ENCODE measurements at regions not wholly inside any gene's neighbourhood (a gene's known extent, or its start where the extent isn't known, plus 50 kb on each side); places are given as distances from the start of the nearest gene placed in this dataset.

- no peak for DNase-seq
Observed at GRCh38 chr13:31442571-31442970, 242.8 kb downstream of the B3GLCT start.

- DNase-seq, result no peak
Observed at GRCh38 chr13:31444266-31444856, 244.6 kb downstream of the B3GLCT start.

GRCh38 chr13:31452525-31452924 lies 252.8 kb downstream of the B3GLCT start:
- no peak for DNase-seq

GRCh38 chr13:31455581-31455980 lies 255.8 kb downstream of the B3GLCT start:
- no peak for DNase-seq

- DNase-seq, result no peak
Observed at GRCh38 chr13:31456056-31456455, 256.3 kb downstream of the B3GLCT start.

GRCh38 chr13:31460061-31460460 lies 260.3 kb downstream of the B3GLCT start:
- DNase-seq, result no peak

GRCh38 chr13:31461923-31462322 lies 262.1 kb downstream of the B3GLCT start:
- no peak for DNase-seq

- DNase-seq, result no peak
Observed at GRCh38 chr13:31462766-31463165, 263.0 kb downstream of the B3GLCT start.

GRCh38 chr13:31468114-31468902 lies 268.5 kb downstream of the B3GLCT start:
- no peak for DNase-seq

- no peak for DNase-seq
Observed at GRCh38 chr13:31469377-31469776, 269.6 kb downstream of the B3GLCT start.

- no peak for DNase-seq
Observed at GRCh38 chr13:31476266-31476665, 263.1 kb upstream of the RXFP2 start.

GRCh38 chr13:31476753-31477152 lies 262.6 kb upstream of the RXFP2 start:
- DNase-seq, result no peak

GRCh38 chr13:31477961-31478360 lies 261.4 kb upstream of the RXFP2 start:
- no peak for DNase-seq

- DNase-seq, result peak; percentile 9
Observed at GRCh38 chr13:31485183-31485582, 254.1 kb upstream of the RXFP2 start.

- no peak for DNase-seq
Observed at GRCh38 chr13:31485651-31486051, 253.7 kb upstream of the RXFP2 start.

- DNase-seq, result no peak
Observed at GRCh38 chr13:31495336-31495735, 244.0 kb upstream of the RXFP2 start.

- DNase-seq, result no peak
Observed at GRCh38 chr13:31499274-31499673, 240.1 kb upstream of the RXFP2 start.

- no peak for DNase-seq
Observed at GRCh38 chr13:31503626-31504025, 235.7 kb upstream of the RXFP2 start.

- DNase-seq, result no peak
Observed at GRCh38 chr13:31504918-31505317, 234.4 kb upstream of the RXFP2 start.

- DNase-seq, result no peak
Observed at GRCh38 chr13:31512331-31512730, 227.0 kb upstream of the RXFP2 start.

GRCh38 chr13:31514932-31515331 lies 224.4 kb upstream of the RXFP2 start:
- no peak for DNase-seq

- no peak for DNase-seq
Observed at GRCh38 chr13:31515427-31515826, 223.9 kb upstream of the RXFP2 start.

GRCh38 chr13:31517599-31517998 lies 221.7 kb upstream of the RXFP2 start:
- no peak for DNase-seq

- DNase-seq, result no peak
Observed at GRCh38 chr13:31518645-31519044, 220.7 kb upstream of the RXFP2 start.

- no peak for DNase-seq
Observed at GRCh38 chr13:31521435-31521834, 217.9 kb upstream of the RXFP2 start.
